Adrenal gland (tissue), 9 donors: ENCODE measurements at regions not wholly inside any gene's neighbourhood (a gene's known extent, or its start where the extent isn't known, plus 50 kb on each side); places are given as distances from the start of the nearest gene placed in this dataset.
"Not testable (repeated sequence)": the region's sequence is repeated elsewhere in the genome, so short reads cannot be mapped to it uniquely, and the experiment has no call there.

Experiments used
- DNase-seq, 7 donors: peaks; one replicate each; pipeline ENCODE4 v3.0.0-alpha.2; 2019 to 2020
- H3K27ac ChIP-seq, 5 donors: fragments of 200-600 bp; sonication (generic) in 4 of 5; 1 replicate in 3 of 5; 2 replicates in 2 of 5; pipeline versions ENCODE4 v1.5.1 to v1.8.0; 2016 to 2020; ENCODE audit warnings: mild to moderate bottlenecking in 1 of 5
- H3K27me3 ChIP-seq: fragments of 200-600 bp; 2 replicates; pipeline ENCODE4 v1.8.0; 2021
- H3K36me3 ChIP-seq, 2 donors: fragments of 200-600 bp; replicated peaks in 1 of 2; 1 replicate in 1 of 2; 2 replicates in 1 of 2; pipeline versions ENCODE4 v1.5.1 to v1.8.0; 2018 to 2022
- H3K4me1 ChIP-seq, 2 donors: fragments of 200-600 bp; replicated peaks in 1 of 2; 1 replicate in 1 of 2; 2 replicates in 1 of 2; pipeline versions ENCODE4 v1.5.1 to v1.8.0; 2018 to 2021
- H3K4me3 ChIP-seq, 4 donors: fragments of 200-600 bp; sonication (generic) in 3 of 4; one replicate each; pipeline ENCODE4 v1.5.1; 2016 to 2018
- H3K9me3 ChIP-seq, 3 donors: fragments of 200-600 bp; sonication (generic) in 1 of 3; replicated peaks in 1 of 3; 1 replicate in 2 of 3; 2 replicates in 1 of 3; pipeline versions ENCODE4 v1.5.1 to v1.8.0; 2016 to 2021
- CTCF ChIP-seq, 6 experiments: fragments of 450-650 bp in 4 of 6; fragments of 200-600 bp in 2 of 6; sonication (generic) in 1 of 6; IDR thresholded peaks; 1 replicate in 5 of 6; 2 replicates in 1 of 6; pipeline versions ENCODE4 v1.5.1 to v1.8.0; 2016 to 2021; ENCODE audit warnings: antibody characterized with exemption in 6 of 6, mild to moderate bottlenecking in 2 of 6, moderate library complexity in 1 of 6
- POLR2A ChIP-seq, 2 donors: fragments of 450-650 bp; IDR thresholded peaks; one replicate each; pipeline ENCODE4 v1.6.1; 2017; ENCODE audit warnings: antibody characterized with exemption in 2 of 2, mild to moderate bottlenecking in 2 of 2, moderate library complexity in 1 of 2
- WGBS, 4 donors: extraction: QIAGEN DNeasy Blood & Tissue Kit in 2 of 4; methylation state at CpG; one replicate each; pipeline versions ENCODE4 v1.1.5 to v1.1.7; 2013 to 2017; 5-methylcytosine and 5-hydroxymethylcytosine counted together
- intact Hi-C, 2 donors: fragments of 100-400 bp; cut with DNase I; formaldehyde crosslinking; loops; one replicate each; pipeline versions ENCODE4 v1.14.1 to v1.15.0; 2022 to 2023
- donor health status: healthy with polysubstance abuse.
- donor health status: Bipolar disorder and iron deficiency.
- donor health status: DM: yes; HTN: yes; CAD: no.
- donor health status: DM: no; HTN: no; CAD: no.
- donor health status: DM: no; HTN: no; CAD: no.

- 67 to 79% (median 72%) methylated on average over 2 of the region's 2 CpGs for WGBS, 4 donors
- H3K4me3 ChIP-seq = no peak overlapping the region
- TF ChIP-seq CTCF (IDR thresholded peaks at IDR 0.05) = no peak
- TF ChIP-seq POLR2A (IDR thresholded peaks at IDR 0.05) = no peak
- H3K36me3 ChIP-seq = no peaks in the 10 kb centered on the region
- no peaks in the 10 kb centered on the region for H3K27me3 ChIP-seq
- H3K27ac ChIP-seq = no peak overlapping the region
- DNase-seq = no peak
- H3K9me3 ChIP-seq = no peaks in the 10 kb centered on the region
- intact Hi-C loops = no loop called here
- H3K4me1 ChIP-seq = no peaks in the 10 kb centered on the region
These were observed 58.1 kb upstream of the TMEM108 start for GRCh38 chr3:132980102-132980501.

GRCh38 chr3:132979606-132980005 lies 58.6 kb upstream of the TMEM108 start:
- TF ChIP-seq CTCF (IDR thresholded peaks at IDR 0.05) (no peak), POLR2A (IDR thresholded peaks at IDR 0.05) (no peak)
- intact Hi-C loops = no loop called here
- WGBS, 4 donors = 86 to 91% (median 89%) methylated on average over 1 of the region's 1 CpG

GRCh38 chr3:132978946-132979345 lies 59.2 kb upstream of the TMEM108 start:
- DNase-seq, H3K4me1 ChIP-seq, H3K36me3 ChIP-seq, H3K9me3 ChIP-seq, H3K27ac ChIP-seq, H3K27me3 ChIP-seq, H3K4me3 ChIP-seq, intact Hi-C loops: not testable (repeated sequence)
- WGBS, 4 donors = 73 to 82% (median 80%) methylated on average over 3 of the region's 3 CpGs

More at GRCh38 chr3:132979606-132980005, 58.6 kb upstream of the TMEM108 start:
- H3K27ac ChIP-seq = no peak overlapping the region
- no peaks in the 10 kb centered on the region for H3K27me3 ChIP-seq
- H3K4me1 ChIP-seq = no peaks in the 10 kb centered on the region
- no peaks in the 10 kb centered on the region for H3K9me3 ChIP-seq
- H3K4me3 ChIP-seq = no peak overlapping the region
- DNase-seq = no peak
- H3K36me3 ChIP-seq = no peaks in the 10 kb centered on the region

- intact Hi-C loops = no loop called here
- Histone ChIP-seq H3K4me1 (no peaks in the 10 kb centered on the region), H3K27me3 (no peaks in the 10 kb centered on the region), H3K27ac (no peak overlapping the region), H3K9me3 (no peaks in the 10 kb centered on the region), H3K36me3 (no peaks in the 10 kb centered on the region), H3K4me3 (no peak overlapping the region)
- no peak for DNase-seq
- TF ChIP-seq CTCF (IDR thresholded peaks at IDR 0.05) (no peak), POLR2A (IDR thresholded peaks at IDR 0.05) (no peak)
- WGBS, 4 donors = 59 to 83% (median 64%) methylated on average over 2 of the region's 2 CpGs
These were observed 59.7 kb upstream of the TMEM108 start for GRCh38 chr3:132978464-132978863.

- WGBS, 4 donors = 78 to 84% (median 80%) methylated on average over 7 of the region's 7 CpGs
- TF ChIP-seq POLR2A (IDR thresholded peaks at IDR 0.05) (no peak), CTCF (IDR thresholded peaks at IDR 0.05) (no peak)
- H3K27ac ChIP-seq = no peak overlapping the region
- no peaks in the 10 kb centered on the region for H3K4me1 ChIP-seq
- DNase-seq = no peak
- H3K27me3 ChIP-seq = no peaks in the 10 kb centered on the region
- no peaks in the 10 kb centered on the region for H3K9me3 ChIP-seq
- intact Hi-C loops = no loop called here
- no peaks in the 10 kb centered on the region for H3K36me3 ChIP-seq
- H3K4me3 ChIP-seq = no peak overlapping the region
These were observed 64.1 kb upstream of the TMEM108 start for GRCh38 chr3:132974097-132974496.
